H1 (cell line): ENCODE measurements at regions not wholly inside any gene's neighbourhood (a gene's known extent, or its start where the extent isn't known, plus 50 kb on each side); places are given as distances from the start of the nearest gene placed in this dataset.

Experiments used
- CTBP2 ChIP-seq: IDR thresholded peaks from 2 replicates; pipeline ENCODE4 v1.7.0; 2011; ENCODE audit warnings: borderline replicate concordance, mild to moderate bottlenecking, moderate library complexity, mixed read lengths, low read length; ENCODE audit not compliant: insufficient read depth, insufficient read length
- EP300 ChIP-seq, 2 experiments: IDR thresholded peaks; 1 replicate in 1 of 2; 2 replicates in 1 of 2; pipeline ENCODE4 v1.6.1; 2011 to 2012; ENCODE audit warnings: low read depth in 2 of 2, low read length in 2 of 2, mild to moderate bottlenecking in 2 of 2, borderline replicate concordance in 1 of 2, inconsistent platforms in 1 of 2, moderate library complexity in 1 of 2
- POLR2A ChIP-seq, 2 experiments: IDR thresholded peaks; 1 replicate in 1 of 2; 2 replicates in 1 of 2; pipeline ENCODE4 v1.6.1; 2011; ENCODE audit warnings: low read depth in 2 of 2, low read length in 2 of 2, mild to moderate bottlenecking in 2 of 2; ENCODE audit errors: control extremely low read depth in 1 of 2
- SIN3A ChIP-seq, 2 experiments: IDR thresholded peaks in 1 of 2; conservative IDR thresholded peaks in 1 of 2; 2 replicates each; pipeline ENCODE4 v1.6.1; 2011 to 2012; ENCODE audit warnings: low read length in 2 of 2, improper control_type of control experiment in 1 of 2, low read depth in 1 of 2, mild to moderate bottlenecking in 1 of 2
- SIX5 ChIP-seq: IDR thresholded peaks from 2 replicates; pipeline ENCODE4 v1.6.1; 2011; ENCODE audit warnings: mild to moderate bottlenecking, low read depth, low read length
- SUZ12 ChIP-seq: fragments of 200-600 bp; sonication (generic); IDR thresholded peaks from 2 replicates; pipeline ENCODE4 v1.6.1; 2012; ENCODE audit warnings: mild to moderate bottlenecking, inconsistent platforms, low read length, moderate library complexity, mixed read lengths

- TF ChIP-seq SIN3A (conservative IDR thresholded peaks at IDR 0.05 in 1 of 2, IDR thresholded peaks at IDR 0.05 in 1 of 2; ENCODE audit: low read depth in 1 of 2, low read length in 2 of 2): no peak
- no peak for TF ChIP-seq SUZ12
- TF ChIP-seq SIX5: no peak
- TF ChIP-seq CTBP2: no peak
- TF ChIP-seq EP300 (IDR thresholded peaks at IDR 0.05; ENCODE audit: borderline replicate concordance in 1 of 2, low read depth in 2 of 2, low read length in 2 of 2): no peak
- no peak for TF ChIP-seq POLR2A (IDR thresholded peaks at IDR 0.05; ENCODE audit: control extremely low read depth in 1 of 2, low read depth in 2 of 2, low read length in 2 of 2)
Observed at GRCh38 chr17:53475002-53475401, 347.7 kb upstream of the KIF2B start.
